ENCODE measurements at regions not wholly inside any gene's neighbourhood (a gene's known extent, or its start where the extent isn't known, plus 50 kb on each side); places are given as distances from the start of the nearest gene placed in this dataset.
A peak's percentile ranks its signal among the peaks of the same experiment; 100 is the strongest.

DNA sequence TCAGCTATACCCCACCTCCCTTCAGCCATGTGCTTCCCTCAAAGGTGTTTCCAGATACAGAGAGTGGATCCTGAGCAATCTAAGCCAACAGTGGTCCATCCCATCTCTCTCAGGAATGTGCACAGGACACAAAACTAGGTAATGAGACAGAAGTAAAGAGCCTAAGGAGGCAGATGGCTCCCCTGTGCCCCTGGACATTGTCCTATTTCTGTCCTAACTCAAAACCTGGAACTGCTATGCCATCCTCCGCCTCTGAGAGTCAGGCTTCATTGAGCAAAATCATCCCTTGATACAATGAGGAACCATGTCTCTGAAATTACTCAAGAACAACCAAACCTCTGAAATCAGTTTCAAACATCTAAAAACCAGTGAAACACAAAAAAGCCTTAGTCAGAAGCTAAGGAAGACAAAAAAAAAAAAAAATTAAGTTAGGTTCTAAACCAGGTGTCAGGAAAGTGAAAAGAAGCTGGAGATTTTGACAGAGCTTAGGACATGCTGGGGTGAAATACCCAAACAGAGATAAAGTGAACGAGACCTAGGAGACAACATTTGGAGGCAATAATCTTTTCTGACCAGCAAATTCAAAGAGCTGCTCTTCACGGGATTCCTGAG, 200.3 kb upstream of the PLEKHG7 start (continued):
- TF ChIP-seq, protein P1, sequence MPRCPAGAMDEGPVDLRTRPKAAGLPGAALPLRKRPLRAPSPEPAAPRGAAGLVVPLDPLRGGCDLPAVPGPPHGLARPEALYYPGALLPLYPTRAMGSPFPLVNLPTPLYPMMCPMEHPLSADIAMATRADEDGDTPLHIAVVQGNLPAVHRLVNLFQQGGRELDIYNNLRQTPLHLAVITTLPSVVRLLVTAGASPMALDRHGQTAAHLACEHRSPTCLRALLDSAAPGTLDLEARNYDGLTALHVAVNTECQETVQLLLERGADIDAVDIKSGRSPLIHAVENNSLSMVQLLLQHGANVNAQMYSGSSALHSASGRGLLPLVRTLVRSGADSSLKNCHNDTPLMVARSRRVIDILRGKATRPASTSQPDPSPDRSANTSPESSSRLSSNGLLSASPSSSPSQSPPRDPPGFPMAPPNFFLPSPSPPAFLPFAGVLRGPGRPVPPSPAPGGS (IDR thresholded peaks at IDR 0.05; ENCODE audit: borderline replicate concordance, insufficient read depth, low read depth, low read length, poor library complexity, severe bottlenecking): no peak
- TF ChIP-seq POLR2AphosphoS2 (IDR thresholded peaks at IDR 0.05; ENCODE audit: low read depth, low read length) (0 out of 2 replicates have a peak, but pooled peaks have one; percentile 4), NRF1 (conservative IDR thresholded peaks at IDR 0.05; ENCODE audit: low read depth, low read length) (no peak), NR2C1 (IDR thresholded peaks at IDR 0.05) (no peak), RFX5 (IDR thresholded peaks at IDR 0.05; ENCODE audit: low read depth, low read length) (no peak), SUPT20H (IDR thresholded peaks at IDR 0.05; ENCODE audit: borderline replicate concordance, control insufficient read depth, low read depth, low read length) (no peak), TCF7 (IDR thresholded peaks at IDR 0.05; ENCODE audit: borderline replicate concordance) (0 out of 2 replicates have a peak, but pooled peaks have one; percentile 37), GATAD2B (conservative IDR thresholded peaks at IDR 0.05; ENCODE audit: low read depth) (no peak), ZZZ3 (IDR thresholded peaks at IDR 0.05; ENCODE audit: control insufficient read depth, insufficient read length, low read depth) (no peak), SMAD1 (IDR thresholded peaks at IDR 0.05; ENCODE audit: low read depth, partially characterized antibody) (no peak), CHD1 (IDR thresholded peaks at IDR 0.05; ENCODE audit: low read depth, low read length) (peak; percentile 84; the same call in 1 of the 2 replicates), RCOR1 (conservative IDR thresholded peaks at IDR 0.05; ENCODE audit: low read depth, low read length) (no peak), ETV6 (conservative IDR thresholded peaks at IDR 0.05 in 1 of 2, IDR thresholded peaks at IDR 0.05 in 1 of 2; ENCODE audit: borderline replicate concordance in 1 of 2, low read depth in 1 of 2) (no peak), CREM (IDR thresholded peaks at IDR 0.05; ENCODE audit: low read depth) (no peak), ZNF207 (IDR thresholded peaks at IDR 0.05; ENCODE audit: borderline replicate concordance) (no peak), ZNF217 (IDR thresholded peaks at IDR 0.05) (no peak)
- TF ChIP-seq, protein P2, sequence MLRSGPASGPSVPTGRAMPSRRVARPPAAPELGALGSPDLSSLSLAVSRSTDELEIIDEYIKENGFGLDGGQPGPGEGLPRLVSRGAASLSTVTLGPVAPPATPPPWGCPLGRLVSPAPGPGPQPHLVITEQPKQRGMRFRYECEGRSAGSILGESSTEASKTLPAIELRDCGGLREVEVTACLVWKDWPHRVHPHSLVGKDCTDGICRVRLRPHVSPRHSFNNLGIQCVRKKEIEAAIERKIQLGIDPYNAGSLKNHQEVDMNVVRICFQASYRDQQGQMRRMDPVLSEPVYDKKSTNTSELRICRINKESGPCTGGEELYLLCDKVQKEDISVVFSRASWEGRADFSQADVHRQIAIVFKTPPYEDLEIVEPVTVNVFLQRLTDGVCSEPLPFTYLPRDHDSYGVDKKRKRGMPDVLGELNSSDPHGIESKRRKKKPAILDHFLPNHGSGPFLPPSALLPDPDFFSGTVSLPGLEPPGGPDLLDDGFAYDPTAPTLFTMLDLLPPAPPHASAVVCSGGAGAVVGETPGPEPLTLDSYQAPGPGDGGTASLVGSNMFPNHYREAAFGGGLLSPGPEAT (IDR thresholded peaks at IDR 0.05; ENCODE audit: low read depth): no peak
- TF ChIP-seq, protein P3, sequence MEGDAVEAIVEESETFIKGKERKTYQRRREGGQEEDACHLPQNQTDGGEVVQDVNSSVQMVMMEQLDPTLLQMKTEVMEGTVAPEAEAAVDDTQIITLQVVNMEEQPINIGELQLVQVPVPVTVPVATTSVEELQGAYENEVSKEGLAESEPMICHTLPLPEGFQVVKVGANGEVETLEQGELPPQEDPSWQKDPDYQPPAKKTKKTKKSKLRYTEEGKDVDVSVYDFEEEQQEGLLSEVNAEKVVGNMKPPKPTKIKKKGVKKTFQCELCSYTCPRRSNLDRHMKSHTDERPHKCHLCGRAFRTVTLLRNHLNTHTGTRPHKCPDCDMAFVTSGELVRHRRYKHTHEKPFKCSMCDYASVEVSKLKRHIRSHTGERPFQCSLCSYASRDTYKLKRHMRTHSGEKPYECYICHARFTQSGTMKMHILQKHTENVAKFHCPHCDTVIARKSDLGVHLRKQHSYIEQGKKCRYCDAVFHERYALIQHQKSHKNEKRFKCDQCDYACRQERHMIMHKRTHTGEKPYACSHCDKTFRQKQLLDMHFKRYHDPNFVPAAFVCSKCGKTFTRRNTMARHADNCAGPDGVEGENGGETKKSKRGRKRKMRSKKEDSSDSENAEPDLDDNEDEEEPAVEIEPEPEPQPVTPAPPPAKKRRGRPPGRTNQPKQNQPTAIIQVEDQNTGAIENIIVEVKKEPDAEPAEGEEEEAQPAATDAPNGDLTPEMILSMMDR (IDR thresholded peaks at IDR 0.05 in 2 of 3, conservative IDR thresholded peaks at IDR 0.05 in 1 of 3; ENCODE audit: control insufficient read depth in 2 of 3, extremely low read depth in 1 of 3, insufficient read depth in 1 of 3, low read depth in 3 of 3, low read length in 3 of 3): peak; percentile 40 to 65 (median 56); a peak in 5 of 6 replicates
- TF ChIP-seq, protein P4, sequence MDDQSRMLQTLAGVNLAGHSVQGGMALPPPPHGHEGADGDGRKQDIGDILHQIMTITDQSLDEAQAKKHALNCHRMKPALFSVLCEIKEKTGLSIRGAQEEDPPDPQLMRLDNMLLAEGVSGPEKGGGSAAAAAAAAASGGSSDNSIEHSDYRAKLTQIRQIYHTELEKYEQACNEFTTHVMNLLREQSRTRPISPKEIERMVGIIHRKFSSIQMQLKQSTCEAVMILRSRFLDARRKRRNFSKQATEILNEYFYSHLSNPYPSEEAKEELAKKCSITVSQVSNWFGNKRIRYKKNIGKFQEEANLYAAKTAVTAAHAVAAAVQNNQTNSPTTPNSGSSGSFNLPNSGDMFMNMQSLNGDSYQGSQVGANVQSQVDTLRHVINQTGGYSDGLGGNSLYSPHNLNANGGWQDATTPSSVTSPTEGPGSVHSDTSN (IDR thresholded peaks at IDR 0.05; ENCODE audit: insufficient replicate concordance, low read depth, low read length): no peak
- TF ChIP-seq, protein P5, sequence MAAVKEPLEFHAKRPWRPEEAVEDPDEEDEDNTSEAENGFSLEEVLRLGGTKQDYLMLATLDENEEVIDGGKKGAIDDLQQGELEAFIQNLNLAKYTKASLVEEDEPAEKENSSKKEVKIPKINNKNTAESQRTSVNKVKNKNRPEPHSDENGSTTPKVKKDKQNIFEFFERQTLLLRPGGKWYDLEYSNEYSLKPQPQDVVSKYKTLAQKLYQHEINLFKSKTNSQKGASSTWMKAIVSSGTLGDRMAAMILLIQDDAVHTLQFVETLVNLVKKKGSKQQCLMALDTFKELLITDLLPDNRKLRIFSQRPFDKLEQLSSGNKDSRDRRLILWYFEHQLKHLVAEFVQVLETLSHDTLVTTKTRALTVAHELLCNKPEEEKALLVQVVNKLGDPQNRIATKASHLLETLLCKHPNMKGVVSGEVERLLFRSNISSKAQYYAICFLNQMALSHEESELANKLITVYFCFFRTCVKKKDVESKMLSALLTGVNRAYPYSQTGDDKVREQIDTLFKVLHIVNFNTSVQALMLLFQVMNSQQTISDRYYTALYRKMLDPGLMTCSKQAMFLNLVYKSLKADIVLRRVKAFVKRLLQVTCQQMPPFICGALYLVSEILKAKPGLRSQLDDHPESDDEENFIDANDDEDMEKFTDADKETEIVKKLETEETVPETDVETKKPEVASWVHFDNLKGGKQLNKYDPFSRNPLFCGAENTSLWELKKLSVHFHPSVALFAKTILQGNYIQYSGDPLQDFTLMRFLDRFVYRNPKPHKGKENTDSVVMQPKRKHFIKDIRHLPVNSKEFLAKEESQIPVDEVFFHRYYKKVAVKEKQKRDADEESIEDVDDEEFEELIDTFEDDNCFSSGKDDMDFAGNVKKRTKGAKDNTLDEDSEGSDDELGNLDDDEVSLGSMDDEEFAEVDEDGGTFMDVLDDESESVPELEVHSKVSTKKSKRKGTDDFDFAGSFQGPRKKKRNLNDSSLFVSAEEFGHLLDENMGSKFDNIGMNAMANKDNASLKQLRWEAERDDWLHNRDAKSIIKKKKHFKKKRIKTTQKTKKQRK (IDR thresholded peaks at IDR 0.05; ENCODE audit: low read depth, low read length): no peak

All from GM12878 (cell line).